GM12864 (cell line): ENCODE measurements at regions not wholly inside any gene's neighbourhood (a gene's known extent, or its start where the extent isn't known, plus 50 kb on each side); places are given as distances from the start of the nearest gene placed in this dataset.

ENCODE experiments used
- DNase-seq: peaks from one replicate; pipeline ENCODE4 v3.0.0-alpha.2; 2011; ENCODE audit warnings: low read depth
- H3K4me3 ChIP-seq: 2 replicates; pipeline ENCODE4 v1.5.1; 2011; ENCODE audit warnings: mild to moderate bottlenecking, low read depth, low read length, control low read depth
- CTCF ChIP-seq: IDR thresholded peaks from 2 replicates; pipeline ENCODE4 v1.5.1; 2011; ENCODE audit warnings: low read depth, mild to moderate bottlenecking, moderate library complexity, low read length, control low read depth, inconsistent platforms; ENCODE audit errors: missing control alignments

DNA sequence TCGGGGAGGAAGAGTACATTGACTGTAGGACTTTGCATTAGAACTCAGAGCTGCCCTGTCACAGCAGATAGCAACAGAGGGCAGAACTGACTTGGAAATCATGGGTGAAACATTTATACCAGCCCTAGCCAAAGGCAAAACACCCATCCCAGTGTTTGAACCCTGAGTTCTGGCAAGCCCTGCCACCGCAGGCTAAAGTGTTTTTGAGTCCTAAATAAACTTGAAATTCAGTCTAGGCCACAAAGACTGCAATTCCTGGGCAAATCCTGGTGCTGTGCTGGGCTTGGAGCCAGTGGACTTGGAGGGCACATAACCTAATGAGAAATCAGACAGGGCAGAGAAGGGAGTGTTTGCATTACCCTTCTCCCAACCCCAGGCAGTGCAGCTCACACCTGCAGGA is 1015.7 kb downstream of the FSTL5 start:
- DNase-seq = no peak
- no peak for TF ChIP-seq CTCF

DNA sequence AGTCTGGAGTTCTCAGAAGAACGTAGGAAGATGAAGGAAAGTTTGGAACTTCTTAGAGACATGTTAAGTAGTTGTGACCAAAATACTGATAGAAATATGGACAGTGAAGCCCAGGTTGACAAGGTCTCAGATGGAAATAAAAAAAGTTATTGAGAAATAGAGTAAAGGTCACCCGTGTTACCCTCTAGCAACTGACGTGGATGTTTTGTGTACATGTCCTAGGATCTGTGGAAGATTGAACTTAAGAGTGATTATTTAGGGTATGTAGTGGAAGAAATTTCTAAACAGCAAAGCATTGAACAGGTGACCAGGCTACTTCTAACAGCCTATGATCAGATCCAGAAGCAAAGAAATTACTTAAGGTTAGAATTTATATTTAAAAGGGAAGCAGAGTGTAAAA is 1020.4 kb downstream of the FSTL5 start:
- TF ChIP-seq CTCF = no peak
- no peak for DNase-seq
- no peak overlapping the region for H3K4me3 ChIP-seq

More for the DNA sequence above, 1015.7 kb downstream of the FSTL5 start:
- H3K4me3 ChIP-seq = no peak overlapping the region

- TF ChIP-seq CTCF = no peak
- DNase-seq = no peak
- no peak overlapping the region for H3K4me3 ChIP-seq
Measured at GRCh38 chr4:161134795-161135194, 1029.0 kb downstream of the FSTL5 start.

GRCh38 chr4:161133586-161134276 is 1030.1 kb downstream of the FSTL5 start:
- no peak for TF ChIP-seq CTCF
- DNase-seq = no peak
- H3K4me3 ChIP-seq = no peak overlapping the region

DNA sequence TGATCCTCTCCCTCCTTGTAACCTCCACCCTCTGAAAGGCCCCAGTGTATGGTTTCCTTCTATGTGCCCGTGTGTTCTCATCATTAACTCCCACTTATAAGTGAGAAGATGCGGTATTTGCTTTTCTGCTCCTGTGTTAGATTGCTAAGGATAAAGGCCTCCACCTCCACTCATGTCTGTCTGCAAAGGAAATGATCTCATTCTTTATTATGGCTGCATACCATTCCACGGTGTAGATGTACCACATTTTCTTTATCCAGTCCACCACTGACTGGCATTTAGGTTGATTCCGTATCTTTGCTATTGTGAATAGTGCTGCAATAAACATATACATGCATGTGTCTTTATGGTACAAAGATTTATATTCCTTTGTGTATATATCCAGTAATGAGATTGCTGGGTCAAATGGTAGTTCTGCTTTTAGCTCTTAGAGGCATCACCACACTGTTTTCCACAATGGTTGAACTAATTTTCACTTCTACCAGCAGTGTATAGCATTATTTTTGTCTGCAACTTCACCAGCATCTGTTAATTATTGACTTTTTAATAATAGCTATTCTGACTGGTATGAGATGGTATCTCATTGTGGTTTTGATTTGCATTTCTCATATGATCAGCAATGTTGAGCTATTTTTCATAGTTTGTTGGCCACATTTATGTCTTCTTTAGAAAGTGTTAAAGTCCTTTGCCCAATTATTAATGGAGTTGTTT is 1030.9 kb downstream of the FSTL5 start:
- TF ChIP-seq CTCF = no peak
- H3K4me3 ChIP-seq = no peak overlapping the region
- DNase-seq = no peak

DNA sequence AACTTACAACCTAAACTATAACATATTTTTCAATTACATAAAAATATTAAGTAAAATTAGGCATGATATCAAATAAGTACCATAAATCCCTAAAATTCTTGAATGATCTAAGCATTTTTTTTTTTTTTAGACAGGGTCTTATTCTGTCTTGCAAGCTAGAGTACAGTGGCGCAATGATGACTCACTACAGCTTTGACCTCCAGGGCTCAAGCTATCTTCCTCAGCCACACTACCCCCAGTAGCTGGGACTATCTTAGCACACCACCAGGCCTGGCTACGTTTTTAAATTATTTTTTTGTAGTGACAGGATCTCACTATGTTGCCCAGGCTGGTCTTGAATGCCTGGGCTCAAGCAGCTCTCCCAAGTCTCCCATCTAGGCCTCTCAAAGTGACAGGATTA is 1042.3 kb downstream of the FSTL5 start:
- TF ChIP-seq CTCF = no peak
- no peak for DNase-seq
- no peak overlapping the region for H3K4me3 ChIP-seq

GRCh38 chr4:161101881-161102280 is 1061.9 kb downstream of the FSTL5 start:
- no peak for DNase-seq
- no peak for TF ChIP-seq CTCF
- H3K4me3 ChIP-seq = no peak overlapping the region
